Muscle layer of colon (tissue), 2 donors: ENCODE measurements at regions not wholly inside any gene's neighbourhood (a gene's known extent, or its start where the extent isn't known, plus 50 kb on each side); places are given as distances from the start of the nearest gene placed in this dataset.
"Not testable (repeated sequence)": the region's sequence is repeated elsewhere in the genome, so short reads cannot be mapped to it uniquely, and the experiment has no call there.

Experiments used
- H3K27ac ChIP-seq: one replicate; pipeline ENCODE4 v1.7.0; 2013; ENCODE audit warnings: low read depth, mild to moderate bottlenecking, low read length, moderate library complexity
- H3K27me3 ChIP-seq, 2 donors: one replicate each; pipeline ENCODE4 v1.7.0; 2013; ENCODE audit warnings: low read length in 2 of 2, mild to moderate bottlenecking in 2 of 2; ENCODE audit not compliant: insufficient read depth in 2 of 2, control insufficient read depth in 1 of 2
- H3K36me3 ChIP-seq: one replicate; pipeline ENCODE4 v1.7.0; 2013; ENCODE audit warnings: mild to moderate bottlenecking, low read length; ENCODE audit not compliant: insufficient read depth
- H3K4me1 ChIP-seq: one replicate; pipeline ENCODE4 v1.7.0; 2013; ENCODE audit warnings: mild to moderate bottlenecking, low read length; ENCODE audit not compliant: insufficient read depth
- H3K4me3 ChIP-seq, 2 donors: one replicate each; pipeline ENCODE4 v1.7.0; 2013; ENCODE audit warnings: low read length in 2 of 2, low read depth in 1 of 2, mild to moderate bottlenecking in 1 of 2, moderate library complexity in 1 of 2
- H3K9ac ChIP-seq: one replicate; pipeline ENCODE4 v1.7.0; 2013; ENCODE audit warnings: low read length
- H3K9me3 ChIP-seq: one replicate; pipeline ENCODE4 v1.7.0; 2013; ENCODE audit warnings: mild to moderate bottlenecking, low read length
- donor health status: abdominal sarcoma.
- donor health status: Adenocarcinoma of cecum.

DNA sequence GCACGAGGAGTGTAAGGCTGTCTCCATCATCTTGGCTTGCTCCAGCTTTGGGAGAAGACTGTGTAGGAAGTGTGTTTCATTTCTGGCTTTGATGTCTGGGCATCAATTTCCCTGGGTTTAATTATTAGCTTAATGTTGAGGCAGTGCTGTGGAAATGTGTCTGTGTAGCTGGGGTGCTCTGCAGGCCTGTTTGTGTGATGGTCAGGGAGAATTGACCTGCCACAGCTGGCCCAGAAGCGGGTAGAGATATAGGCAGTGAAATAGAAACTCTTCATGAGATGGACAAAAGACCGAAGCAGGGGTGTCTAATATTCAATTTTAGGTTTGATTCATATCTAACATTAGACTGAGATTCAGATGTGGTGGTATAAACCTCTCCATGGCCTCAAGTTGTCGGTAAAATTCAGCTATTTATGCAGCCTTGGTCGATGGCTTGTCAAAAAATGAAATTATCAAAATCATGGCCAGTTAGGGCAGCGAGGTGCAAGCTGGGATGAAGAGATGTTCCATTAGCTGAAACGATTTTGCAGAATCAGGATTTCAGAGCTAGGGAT, 95.3 kb upstream of the SNX9 start:
- H3K27me3 ChIP-seq = no peaks in the 10 kb centered on the region
- no peak overlapping the region for H3K4me3 ChIP-seq
- no peaks in the 10 kb centered on the region for H3K36me3 ChIP-seq
- H3K9me3 ChIP-seq = no peaks in the 10 kb centered on the region
- no peak overlapping the region for H3K27ac ChIP-seq
- no peak overlapping the region for H3K9ac ChIP-seq
- H3K4me1 ChIP-seq = no peaks in the 10 kb centered on the region

- H3K27ac ChIP-seq = no peak overlapping the region
- no peaks in the 10 kb centered on the region for H3K36me3 ChIP-seq
- H3K27me3 ChIP-seq = no peaks in the 10 kb centered on the region
- H3K9me3 ChIP-seq = no peaks in the 10 kb centered on the region
- no peak overlapping the region for H3K9ac ChIP-seq
- no peaks in the 10 kb centered on the region for H3K4me1 ChIP-seq
- no peak overlapping the region for H3K4me3 ChIP-seq
These were observed 94.7 kb upstream of the SNX9 start for GRCh38 chr6:157728183-157728881.

GRCh38 chr6:157731221-157731620, 91.8 kb upstream of the SNX9 start:
- H3K4me1 ChIP-seq = no peaks in the 10 kb centered on the region
- H3K36me3 ChIP-seq = no peaks in the 10 kb centered on the region
- H3K9ac ChIP-seq = no peak overlapping the region
- no peak overlapping the region for H3K4me3 ChIP-seq
- no peaks in the 10 kb centered on the region for H3K9me3 ChIP-seq
- no peaks in the 10 kb centered on the region for H3K27me3 ChIP-seq
- no peak overlapping the region for H3K27ac ChIP-seq

GRCh38 chr6:157732007-157732406, 91.0 kb upstream of the SNX9 start:
- Histone ChIP-seq H3K4me3 (no peak overlapping the region), H3K36me3 (no peaks in the 10 kb centered on the region), H3K9ac (no peak overlapping the region), H3K27ac (no peak overlapping the region), H3K27me3 (no peaks in the 10 kb centered on the region), H3K4me1 (no peaks in the 10 kb centered on the region), H3K9me3 (no peaks in the 10 kb centered on the region)

DNA sequence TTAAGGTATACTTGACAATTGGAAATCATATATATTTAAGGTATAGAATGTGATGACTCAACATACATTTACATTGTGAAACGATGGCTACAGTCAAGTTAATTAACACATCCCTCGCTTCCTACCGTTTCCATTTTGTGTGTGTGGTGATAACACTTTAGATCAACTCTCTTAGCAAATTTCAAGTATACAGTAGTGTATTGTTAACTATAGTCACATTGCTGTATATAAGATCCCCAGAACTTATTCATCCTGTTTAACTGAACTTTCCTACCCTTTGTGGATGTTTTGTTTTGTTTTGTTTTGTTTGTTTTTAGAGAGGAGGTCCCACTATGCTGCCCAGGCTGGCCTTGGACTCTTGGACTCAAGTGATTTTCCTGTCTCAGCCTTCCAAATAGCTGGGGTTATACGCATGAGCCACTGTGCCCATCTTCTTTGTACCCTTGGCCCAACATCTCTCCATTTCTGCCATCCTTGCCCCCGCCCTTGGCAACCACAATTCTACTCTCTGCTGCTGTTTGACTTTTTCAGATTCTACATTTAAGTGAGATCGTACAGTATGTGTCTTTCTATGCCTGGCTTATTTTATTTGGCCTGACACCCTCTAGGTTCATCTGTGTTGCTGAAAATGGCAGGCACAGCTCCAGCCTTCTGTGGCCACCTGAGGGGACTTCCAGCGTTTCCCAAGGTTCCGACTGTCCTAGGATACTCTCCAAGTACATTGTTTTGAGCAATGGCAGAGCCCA, 90.5 kb upstream of the SNX9 start:
- Histone ChIP-seq H3K4me3 (no peak overlapping the region), H3K27me3 (no peaks in the 10 kb centered on the region), H3K9me3 (no peaks in the 10 kb centered on the region), H3K4me1 (no peaks in the 10 kb centered on the region), H3K36me3 (no peaks in the 10 kb centered on the region), H3K27ac (no peak overlapping the region), H3K9ac (no peak overlapping the region)

- not testable (repeated sequence) for H3K27me3 ChIP-seq, H3K36me3 ChIP-seq, H3K4me3 ChIP-seq, H3K9me3 ChIP-seq, H3K4me1 ChIP-seq, H3K9ac ChIP-seq, H3K27ac ChIP-seq
These were observed 86.5 kb upstream of the SNX9 start for GRCh38 chr6:157736555-157736954.

DNA sequence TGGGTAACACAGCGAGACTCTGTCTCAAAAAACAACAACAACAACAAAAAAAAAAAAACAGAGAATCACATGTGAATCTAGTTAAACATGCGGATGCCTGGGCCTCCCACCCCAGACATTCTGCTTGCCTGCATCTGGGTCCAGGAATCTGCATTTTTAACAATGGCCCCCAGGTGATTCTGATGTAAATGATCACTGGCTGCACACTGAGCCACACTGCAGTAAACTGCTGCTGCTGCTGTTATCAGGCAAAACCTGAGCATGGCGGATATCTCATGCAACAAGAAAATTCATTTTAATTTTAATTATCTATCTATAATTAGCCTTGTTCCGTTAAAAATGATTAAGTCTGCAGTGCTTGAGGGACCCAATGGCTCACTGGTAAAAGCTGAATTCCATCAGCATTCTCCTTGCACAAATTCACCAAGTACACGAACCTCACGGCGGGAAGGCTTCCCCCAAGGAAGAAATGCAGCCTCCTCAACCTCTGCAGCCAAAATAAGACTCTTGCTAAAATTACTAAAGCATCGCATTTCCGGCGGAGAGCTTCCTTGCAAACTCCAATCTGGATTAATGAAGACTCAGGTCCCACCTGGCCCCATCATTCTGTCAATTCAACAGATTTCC, 81.6 kb upstream of the SNX9 start:
- H3K4me1 ChIP-seq = no peaks in the 10 kb centered on the region
- H3K36me3 ChIP-seq = no peaks in the 10 kb centered on the region
- no peak overlapping the region for H3K27ac ChIP-seq
- no peaks in the 10 kb centered on the region for H3K27me3 ChIP-seq
- no peak overlapping the region for H3K4me3 ChIP-seq
- no peak overlapping the region for H3K9ac ChIP-seq
- no peaks in the 10 kb centered on the region for H3K9me3 ChIP-seq

DNA sequence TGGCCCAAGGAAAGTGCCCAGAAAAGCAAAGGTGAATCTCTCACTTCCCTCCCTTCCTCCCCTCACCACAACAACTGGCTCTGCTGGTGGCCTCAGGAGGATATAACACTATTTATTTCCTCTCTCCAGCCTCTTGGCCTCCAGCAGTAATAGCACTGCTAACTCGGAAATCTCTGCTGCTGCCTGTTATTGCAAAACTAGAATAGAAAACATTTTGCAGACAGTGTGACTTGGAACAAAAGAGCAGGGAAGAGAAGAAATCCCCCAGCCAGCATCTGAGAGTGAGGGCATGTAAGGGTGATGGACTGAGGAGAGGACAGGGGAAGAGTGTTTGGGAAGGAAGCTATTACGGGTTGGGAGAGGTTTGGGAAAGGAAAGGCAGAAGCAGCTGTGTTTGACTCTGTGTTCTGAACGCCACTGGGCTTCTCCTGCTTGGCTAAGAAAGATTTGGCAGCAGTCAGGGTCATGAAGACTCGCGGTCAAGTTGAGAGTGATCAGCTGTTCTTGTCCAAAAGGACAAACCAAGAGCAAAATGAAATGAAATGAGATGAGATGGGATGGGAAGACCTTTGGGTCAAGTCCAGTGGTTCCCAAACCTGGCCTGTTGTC, 81.0 kb upstream of the SNX9 start:
- no peaks in the 10 kb centered on the region for H3K27me3 ChIP-seq
- H3K9me3 ChIP-seq = no peaks in the 10 kb centered on the region
- H3K4me3 ChIP-seq = no peak overlapping the region
- no peak overlapping the region for H3K27ac ChIP-seq
- H3K4me1 ChIP-seq = no peaks in the 10 kb centered on the region
- H3K36me3 ChIP-seq = no peaks in the 10 kb centered on the region
- H3K9ac ChIP-seq = no peak overlapping the region

DNA sequence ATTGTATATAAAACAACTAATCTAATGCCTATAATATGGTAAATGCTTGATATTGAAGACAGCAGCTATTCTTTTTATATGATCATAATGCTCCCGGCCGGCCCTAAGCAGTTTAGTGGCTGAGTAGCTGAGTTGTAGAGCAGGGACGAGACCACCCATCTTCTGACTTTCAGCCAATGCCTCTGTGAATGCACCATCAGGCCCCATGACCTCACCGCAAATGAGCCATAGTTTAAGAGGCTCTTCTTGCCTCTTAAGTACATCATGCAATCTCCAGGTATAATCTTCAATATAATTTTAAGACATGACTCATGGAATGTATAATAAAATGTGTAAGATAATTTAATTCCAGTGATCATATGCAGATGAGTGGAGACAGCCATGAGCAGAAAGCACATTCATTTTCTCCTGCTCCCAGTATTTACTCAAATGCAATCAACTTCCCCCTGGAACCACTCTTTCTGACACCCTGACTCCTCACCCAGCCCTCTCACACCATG, 78.9 kb upstream of the SNX9 start:
- Histone ChIP-seq H3K9me3 (no peaks in the 10 kb centered on the region), H3K27ac (no peak overlapping the region), H3K27me3 (no peaks in the 10 kb centered on the region), H3K4me3 (no peak overlapping the region), H3K9ac (no peak overlapping the region), H3K36me3 (no peaks in the 10 kb centered on the region), H3K4me1 (no peaks in the 10 kb centered on the region)

DNA sequence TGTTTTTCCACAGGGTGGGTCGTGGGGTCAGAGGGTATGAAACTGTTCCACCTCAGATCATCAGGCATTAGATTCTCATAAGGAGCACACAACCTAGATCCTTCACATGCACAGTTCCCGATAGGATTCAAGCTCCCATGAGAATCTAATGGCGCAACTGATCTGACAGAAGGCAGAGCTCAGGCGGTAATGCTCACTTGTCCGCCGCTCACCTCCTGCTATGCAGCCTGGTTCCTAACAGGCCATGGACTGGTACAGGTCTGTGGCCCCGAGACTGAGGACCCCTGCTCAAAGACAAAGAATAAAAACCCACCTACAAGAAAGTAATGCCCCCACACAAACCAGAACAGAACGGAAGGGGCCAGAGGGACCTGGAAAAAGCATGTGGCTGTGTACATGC, 76.1 kb upstream of the SNX9 start:
- Histone ChIP-seq H3K4me3 (no peak overlapping the region), H3K4me1 (no peaks in the 10 kb centered on the region), H3K27me3 (no peaks in the 10 kb centered on the region), H3K9me3 (no peaks in the 10 kb centered on the region), H3K27ac (no peak overlapping the region), H3K9ac (no peak overlapping the region), H3K36me3 (no peaks in the 10 kb centered on the region)

DNA sequence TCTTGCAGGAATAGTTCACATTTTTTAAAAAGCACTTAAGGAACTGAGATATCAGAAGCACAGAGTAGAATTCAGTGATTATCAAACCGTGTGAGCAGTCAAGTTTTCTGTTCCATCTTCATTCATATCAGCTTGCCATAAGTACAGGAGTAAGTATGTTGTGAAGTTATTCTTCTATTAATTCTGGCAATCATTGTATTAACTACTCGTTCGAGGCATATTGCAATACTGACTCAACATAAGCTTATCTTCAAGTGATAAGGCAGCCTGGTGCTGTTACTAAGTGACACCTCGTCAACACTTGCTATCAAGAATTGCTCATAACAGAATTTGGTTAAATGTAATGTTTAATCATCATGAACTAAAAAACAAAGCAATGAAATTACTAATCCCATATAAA, 75.7 kb upstream of the SNX9 start:
- no peak overlapping the region for H3K9ac ChIP-seq
- no peaks in the 10 kb centered on the region for H3K4me1 ChIP-seq
- H3K9me3 ChIP-seq = no peaks in the 10 kb centered on the region
- H3K27ac ChIP-seq = no peak overlapping the region
- H3K36me3 ChIP-seq = no peaks in the 10 kb centered on the region
- no peaks in the 10 kb centered on the region for H3K27me3 ChIP-seq
- H3K4me3 ChIP-seq = no peak overlapping the region
